ENCODE measurements at regions not wholly inside any gene's neighbourhood (a gene's known extent, or its start where the extent isn't known, plus 50 kb on each side); places are given as distances from the start of the nearest gene placed in this dataset.

GRCh38 chr2:80987466-80987865 lies 682.9 kb upstream of the LRRTM1 start:
- FAIRE-seq (no peak), DNase-seq (ENCODE audit: low read depth, low spot score) (no peak)
- TF ChIP-seq EZH2 (IDR thresholded peaks at IDR 0.05; ENCODE audit: low read length), result no peak
- no peak for TF ChIP-seq CTCF (optimal IDR thresholded peaks at IDR 0.05 in 1 of 3, IDR thresholded peaks at IDR 0.05 in 1 of 3, conservative IDR thresholded peaks at IDR 0.05 in 1 of 3; ENCODE audit: extremely low read depth in 1 of 3, insufficient read depth in 2 of 3, low read length in 3 of 3)
- Histone ChIP-seq H3K4me3 (ENCODE audit: control insufficient read depth in 2 of 3, extremely low read depth in 1 of 3, insufficient read depth in 2 of 3, low read depth in 1 of 3, low read length in 3 of 3) (no peak overlapping the region), H3K9me1 (ENCODE audit: control insufficient read depth, extremely low read depth, insufficient read depth, low read length) (no peaks in the 10 kb centered on the region), H3K9ac (ENCODE audit: control insufficient read depth, extremely low read depth, insufficient read depth, low read length) (no peak overlapping the region), H3K9me3 (ENCODE audit: control insufficient read depth, low read depth, low read length) (no peaks in the 10 kb centered on the region), H3K27ac (ENCODE audit: control insufficient read depth, insufficient read depth, low read length) (no peak overlapping the region), H3K79me2 (ENCODE audit: control insufficient read depth, insufficient read depth, low read length) (no peaks in the 10 kb centered on the region), H3K4me1 (ENCODE audit: control insufficient read depth, extremely low read depth, insufficient read depth, low read length) (no peaks in the 10 kb centered on the region), H2AFZ (ENCODE audit: control insufficient read depth, low read length) (no peak overlapping the region), H3K4me2 (ENCODE audit: control insufficient read depth, extremely low read depth, insufficient read depth, low read depth, low read length) (no peak overlapping the region), H3K27me3 (ENCODE audit: control insufficient read depth, extremely low read depth, insufficient read depth, low read length) (no peaks in the 10 kb centered on the region), H4K20me1 (ENCODE audit: control insufficient read depth, extremely low read depth, insufficient read depth, low read length) (no peaks in the 10 kb centered on the region), H3K36me3 (ENCODE audit: control insufficient read depth in 2 of 2, extremely low read depth in 1 of 2, insufficient read depth in 2 of 2, low read length in 2 of 2) (no peaks in the 10 kb centered on the region)
- dilution Hi-C loops (cut with MboI; ENCODE audit: extremely low pct_ligation_motif_present, low sequenced_read_pairs), result no loop called here

GRCh38 chr2:80969900-80970299 lies 665.3 kb upstream of the LRRTM1 start:
- Histone ChIP-seq H3K4me2 (ENCODE audit: control insufficient read depth, extremely low read depth, insufficient read depth, low read depth, low read length) (no peak overlapping the region), H3K79me2 (ENCODE audit: control insufficient read depth, insufficient read depth, low read length) (no peaks in the 10 kb centered on the region), H3K9me1 (ENCODE audit: control insufficient read depth, extremely low read depth, insufficient read depth, low read length) (no peaks in the 10 kb centered on the region), H3K9me3 (ENCODE audit: control insufficient read depth, low read depth, low read length) (peaks cover 2% of the 10 kb centered on the region), H3K27ac (ENCODE audit: control insufficient read depth, insufficient read depth, low read length) (no peak overlapping the region), H3K36me3 (ENCODE audit: control insufficient read depth in 2 of 2, extremely low read depth in 1 of 2, insufficient read depth in 2 of 2, low read length in 2 of 2) (no peaks in the 10 kb centered on the region), H3K9ac (ENCODE audit: control insufficient read depth, extremely low read depth, insufficient read depth, low read length) (no peak overlapping the region), H3K4me1 (ENCODE audit: control insufficient read depth, extremely low read depth, insufficient read depth, low read length) (no peaks in the 10 kb centered on the region), H4K20me1 (ENCODE audit: control insufficient read depth, extremely low read depth, insufficient read depth, low read length) (no peaks in the 10 kb centered on the region), H3K27me3 (ENCODE audit: control insufficient read depth, extremely low read depth, insufficient read depth, low read length) (no peaks in the 10 kb centered on the region), H3K4me3 (ENCODE audit: control insufficient read depth in 2 of 3, extremely low read depth in 1 of 3, insufficient read depth in 2 of 3, low read depth in 1 of 3, low read length in 3 of 3) (no peak overlapping the region), H2AFZ (ENCODE audit: control insufficient read depth, low read length) (no peak overlapping the region)
- no peak for TF ChIP-seq EZH2 (IDR thresholded peaks at IDR 0.05; ENCODE audit: low read length)
- no peak for TF ChIP-seq CTCF (optimal IDR thresholded peaks at IDR 0.05 in 1 of 3, IDR thresholded peaks at IDR 0.05 in 1 of 3, conservative IDR thresholded peaks at IDR 0.05 in 1 of 3; ENCODE audit: extremely low read depth in 1 of 3, insufficient read depth in 2 of 3, low read length in 3 of 3)
- FAIRE-seq, result no peak
- DNase-seq (ENCODE audit: low read depth, low spot score), result no peak
- dilution Hi-C loops (cut with MboI; ENCODE audit: extremely low pct_ligation_motif_present, low sequenced_read_pairs), result no loop called here
